ENCODE measurements at regions not wholly inside any gene's neighbourhood (a gene's known extent, or its start where the extent isn't known, plus 50 kb on each side); places are given as distances from the start of the nearest gene placed in this dataset.
A peak's percentile ranks its signal among the peaks of the same experiment; 100 is the strongest.

DNA sequence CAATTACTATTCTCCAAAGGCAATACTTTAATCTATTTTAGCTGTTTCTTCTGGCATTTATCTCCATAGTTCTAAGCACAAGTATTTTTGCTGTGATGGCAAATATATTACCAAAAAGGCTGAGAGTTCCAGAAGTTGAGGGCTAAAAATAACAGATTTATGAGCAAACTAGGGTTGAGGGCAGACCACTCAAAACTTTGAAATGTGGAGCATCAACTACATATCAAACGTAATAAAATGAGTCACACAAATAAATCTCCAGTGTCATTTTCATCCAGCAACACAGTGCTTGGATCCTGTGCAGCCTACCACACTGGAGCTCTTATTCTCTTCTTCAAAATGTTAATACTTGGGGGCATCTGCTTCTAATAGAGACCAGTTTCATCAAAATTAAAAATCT is 163.9 kb downstream of the HS3ST1 start:
- no peak overlapping the region for H3K4me3 ChIP-seq (ENCODE audit: low read length)
- no peaks in the 10 kb centered on the region for H3K36me3 ChIP-seq (ENCODE audit: insufficient read depth, low read length)
- H3K27me3 ChIP-seq (ENCODE audit: insufficient read depth, low read length), result no peaks in the 10 kb centered on the region
- peaks cover 16% of the 10 kb centered on the region for H3K4me1 ChIP-seq (ENCODE audit: insufficient read depth, low read length)
- no peaks in the 10 kb centered on the region for H3K9me3 ChIP-seq (ENCODE audit: insufficient read depth, low read depth, low read length)
- 100% methylated on average over 1 of the region's 1 CpG for WGBS
- H3K27ac ChIP-seq (ENCODE audit: low read depth, low read length), result no peak overlapping the region
- H3K9ac ChIP-seq (ENCODE audit: low read depth, low read length), result no peak overlapping the region

DNA sequence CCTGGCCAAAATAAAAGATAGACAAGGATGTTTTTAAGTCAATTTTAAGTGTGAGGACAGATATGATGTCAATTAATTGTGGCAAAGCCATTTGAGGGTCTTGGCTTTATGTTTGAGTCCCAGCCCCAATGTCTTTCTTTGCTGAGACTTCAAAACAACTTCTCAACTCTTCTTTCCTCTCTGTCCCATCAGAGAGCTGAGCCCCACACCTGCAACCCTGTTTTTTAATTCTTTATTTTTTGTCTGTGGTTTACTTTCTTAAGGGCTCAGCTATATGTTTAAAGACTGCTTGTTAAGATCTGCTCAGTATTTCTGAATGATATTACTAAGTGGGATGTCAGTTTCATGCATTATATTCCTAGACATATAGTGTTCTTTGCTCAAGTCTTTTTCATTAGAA is 164.3 kb downstream of the HS3ST1 start:
- Histone ChIP-seq H3K9me3 (ENCODE audit: insufficient read depth, low read depth, low read length) (no peaks in the 10 kb centered on the region), H3K27ac (ENCODE audit: low read depth, low read length) (no peak overlapping the region), H3K4me3 (ENCODE audit: low read length) (no peak overlapping the region), H3K36me3 (ENCODE audit: insufficient read depth, low read length) (no peaks in the 10 kb centered on the region), H3K4me1 (ENCODE audit: insufficient read depth, low read length) (peaks cover 16% of the 10 kb centered on the region), H3K27me3 (ENCODE audit: insufficient read depth, low read length) (no peaks in the 10 kb centered on the region), H3K9ac (ENCODE audit: low read depth, low read length) (no peak overlapping the region)

DNA sequence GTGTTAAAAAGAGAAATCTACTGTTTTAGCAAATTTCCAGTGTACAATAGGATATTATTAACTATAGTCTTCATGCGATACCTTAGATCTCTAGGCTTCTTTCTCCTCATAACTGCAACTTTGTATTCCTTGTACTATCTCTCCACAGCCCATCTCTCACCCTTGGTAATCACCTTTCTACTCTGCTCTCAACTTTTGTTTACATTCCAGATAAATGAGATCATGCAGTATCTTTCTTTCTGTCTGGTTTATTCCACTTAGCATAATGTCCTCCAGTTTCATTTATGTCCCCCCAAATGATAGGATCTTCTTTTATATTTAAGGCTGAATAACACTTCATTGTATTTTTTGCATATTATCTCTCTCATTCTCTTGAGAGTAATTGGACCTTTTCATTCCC is 165.5 kb downstream of the HS3ST1 start:
- H3K4me1 ChIP-seq (ENCODE audit: insufficient read depth, low read length), result peaks cover 16% of the 10 kb centered on the region
- H3K36me3 ChIP-seq (ENCODE audit: insufficient read depth, low read length), result no peaks in the 10 kb centered on the region
- H3K27ac ChIP-seq (ENCODE audit: low read depth, low read length), result no peak overlapping the region
- H3K4me3 ChIP-seq (ENCODE audit: low read length), result no peak overlapping the region
- H3K9ac ChIP-seq (ENCODE audit: low read depth, low read length), result no peak overlapping the region
- no peaks in the 10 kb centered on the region for H3K9me3 ChIP-seq (ENCODE audit: insufficient read depth, low read depth, low read length)
- 90% methylated on average over 1 of the region's 1 CpG for WGBS
- H3K27me3 ChIP-seq (ENCODE audit: insufficient read depth, low read length), result no peaks in the 10 kb centered on the region

DNA sequence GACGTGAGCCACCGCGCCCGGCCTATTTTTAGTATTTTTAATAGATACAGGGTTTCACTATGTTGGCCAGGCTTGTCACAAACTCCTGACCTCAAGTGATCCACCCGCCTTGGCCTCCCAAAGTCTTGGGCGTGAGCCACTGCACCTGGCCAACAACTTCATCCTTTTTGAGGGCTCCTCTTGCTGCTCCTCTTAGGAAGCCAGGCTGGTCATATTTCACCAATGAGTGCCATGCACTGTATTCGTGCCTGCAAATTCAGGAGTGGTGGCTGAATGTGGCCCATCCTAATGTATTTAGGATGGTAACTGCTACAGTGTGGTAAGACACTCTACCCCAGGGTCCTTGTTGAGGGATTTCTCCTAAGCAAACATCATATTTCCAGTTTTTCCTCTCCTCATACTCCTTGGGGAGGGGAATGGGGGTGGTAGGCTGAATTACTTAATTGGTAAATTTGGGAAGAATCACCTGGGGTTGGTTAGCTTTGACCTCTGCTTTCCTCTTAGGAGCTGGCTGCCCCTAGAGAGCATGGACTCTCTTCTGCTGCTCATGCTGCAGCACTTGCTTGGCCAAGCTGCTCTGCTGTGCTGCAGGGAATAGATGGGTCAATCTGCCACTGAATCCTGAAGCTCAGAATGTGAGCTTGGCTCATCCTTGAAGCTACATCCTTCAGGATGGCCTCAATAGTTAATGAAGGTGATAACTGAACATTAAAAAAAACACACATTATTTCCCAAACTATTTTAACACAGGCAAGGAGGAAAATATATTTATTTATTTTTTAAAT is 167.4 kb downstream of the HS3ST1 start:
- no peak overlapping the region for H3K9ac ChIP-seq (ENCODE audit: low read depth, low read length)
- no peak overlapping the region for H3K27ac ChIP-seq (ENCODE audit: low read depth, low read length)
- 98% methylated on average over 7 of the region's 7 CpGs for WGBS
- H3K27me3 ChIP-seq (ENCODE audit: insufficient read depth, low read length), result no peaks in the 10 kb centered on the region
- H3K36me3 ChIP-seq (ENCODE audit: insufficient read depth, low read length), result no peaks in the 10 kb centered on the region
- H3K4me1 ChIP-seq (ENCODE audit: insufficient read depth, low read length), result peaks cover 16% of the 10 kb centered on the region
- no peak overlapping the region for H3K4me3 ChIP-seq (ENCODE audit: low read length)
- no peaks in the 10 kb centered on the region for H3K9me3 ChIP-seq (ENCODE audit: insufficient read depth, low read depth, low read length)

DNA sequence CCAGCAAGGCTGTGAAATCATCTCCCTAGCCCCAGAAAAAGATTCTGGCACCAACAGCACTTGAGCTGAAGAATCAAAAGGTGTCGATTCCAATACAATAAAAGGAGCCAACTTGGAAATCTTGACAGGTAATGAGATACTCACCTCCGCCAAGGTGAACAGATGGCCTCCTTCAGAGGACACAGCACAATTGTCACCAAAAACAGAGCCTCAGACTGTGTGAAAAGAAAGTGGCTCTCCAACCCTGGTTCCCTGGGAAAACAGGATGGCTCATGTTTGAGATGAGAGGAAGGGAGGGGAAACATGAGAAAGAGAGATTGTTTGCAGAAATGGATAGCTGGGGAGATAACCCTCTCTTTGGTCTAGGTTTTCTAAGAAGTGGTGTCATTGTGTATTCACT is 168.9 kb downstream of the HS3ST1 start:
- no peak overlapping the region for H3K4me3 ChIP-seq (ENCODE audit: low read length)
- H3K27ac ChIP-seq (ENCODE audit: low read depth, low read length), result no peak overlapping the region
- no peaks in the 10 kb centered on the region for H3K9me3 ChIP-seq (ENCODE audit: insufficient read depth, low read depth, low read length)
- no peaks in the 10 kb centered on the region for H3K36me3 ChIP-seq (ENCODE audit: insufficient read depth, low read length)
- H3K4me1 ChIP-seq (ENCODE audit: insufficient read depth, low read length), result peaks cover 16% of the 10 kb centered on the region
- no peaks in the 10 kb centered on the region for H3K27me3 ChIP-seq (ENCODE audit: insufficient read depth, low read length)
- 91% methylated on average over 2 of the region's 2 CpGs for WGBS
- H3K9ac ChIP-seq (ENCODE audit: low read depth, low read length), result no peak overlapping the region

DNA sequence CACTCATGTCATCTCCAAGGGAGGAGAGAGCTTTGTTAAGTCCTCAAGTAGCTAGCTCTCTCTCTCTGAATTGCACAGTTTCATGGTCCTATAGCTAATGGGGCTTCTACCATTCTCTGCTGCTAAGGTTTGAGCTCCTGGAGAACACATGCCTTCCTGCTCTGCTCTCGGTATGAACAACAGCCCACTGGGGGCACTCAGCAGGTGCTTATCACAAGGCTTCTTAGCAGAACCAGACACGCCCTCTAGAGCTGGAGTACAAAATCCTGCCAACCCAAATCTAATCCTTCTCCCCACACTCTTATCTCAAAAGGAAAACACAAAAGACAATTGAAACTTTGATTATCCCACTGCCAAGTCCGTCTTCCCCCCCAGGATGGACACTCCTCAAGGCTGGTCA is 176.5 kb downstream of the HS3ST1 start:
- H3K4me1 ChIP-seq (ENCODE audit: insufficient read depth, low read length), result no peaks in the 10 kb centered on the region
- H3K9ac ChIP-seq (ENCODE audit: low read depth, low read length), result no peak overlapping the region
- 65% methylated on average over 3 of the region's 3 CpGs for WGBS
- H3K27ac ChIP-seq (ENCODE audit: low read depth, low read length), result no peak overlapping the region
- H3K4me3 ChIP-seq (ENCODE audit: low read length), result no peak overlapping the region
- no peaks in the 10 kb centered on the region for H3K9me3 ChIP-seq (ENCODE audit: insufficient read depth, low read depth, low read length)
- H3K27me3 ChIP-seq (ENCODE audit: insufficient read depth, low read length), result no peaks in the 10 kb centered on the region
- no peaks in the 10 kb centered on the region for H3K36me3 ChIP-seq (ENCODE audit: insufficient read depth, low read length)

DNA sequence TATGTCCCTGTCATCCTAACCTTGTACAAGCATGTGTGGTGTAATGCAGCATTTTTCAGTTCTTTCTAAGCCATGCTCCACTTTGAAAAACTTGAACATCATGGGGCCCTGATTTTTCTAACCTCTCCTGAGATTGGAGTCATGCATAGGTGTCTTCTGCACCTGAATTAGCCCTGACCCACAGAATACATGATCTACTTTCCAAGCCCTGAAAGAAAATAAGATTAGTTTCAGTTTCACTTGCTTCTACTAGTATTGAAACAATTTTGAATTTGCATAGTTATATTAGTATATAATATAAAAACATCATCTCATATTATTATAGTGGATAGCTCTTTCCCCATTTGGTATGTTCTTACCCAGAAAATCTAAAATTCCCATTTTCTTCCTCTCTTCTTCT is 178.2 kb downstream of the HS3ST1 start:
- Histone ChIP-seq H3K27ac (ENCODE audit: low read depth, low read length) (no peak overlapping the region), H3K4me3 (ENCODE audit: low read length) (no peak overlapping the region), H3K36me3 (ENCODE audit: insufficient read depth, low read length) (no peaks in the 10 kb centered on the region), H3K9me3 (ENCODE audit: insufficient read depth, low read depth, low read length) (no peaks in the 10 kb centered on the region), H3K4me1 (ENCODE audit: insufficient read depth, low read length) (no peaks in the 10 kb centered on the region), H3K9ac (ENCODE audit: low read depth, low read length) (no peak overlapping the region), H3K27me3 (ENCODE audit: insufficient read depth, low read length) (no peaks in the 10 kb centered on the region)

DNA sequence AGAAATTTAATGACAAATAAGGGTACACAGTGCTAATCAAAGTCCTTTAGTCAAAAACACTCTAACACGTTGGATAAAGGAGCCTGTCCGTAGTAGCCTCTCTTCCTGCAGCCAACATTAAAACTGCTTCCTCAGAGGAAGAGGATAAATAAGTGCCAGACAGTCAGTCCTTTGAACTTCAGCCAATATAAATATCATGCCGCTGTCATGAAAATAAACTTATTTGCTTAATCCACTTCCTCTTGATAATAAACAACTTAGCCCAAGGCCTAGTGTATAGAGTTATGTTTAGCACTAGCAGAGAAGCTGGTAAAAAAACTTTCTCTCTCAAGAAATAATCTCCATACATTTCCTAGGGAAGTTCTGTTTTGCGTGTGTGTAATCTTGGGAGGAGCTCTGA is 196.7 kb downstream of the HS3ST1 start:
- Histone ChIP-seq H3K9ac (ENCODE audit: low read depth, low read length) (no peak overlapping the region), H3K36me3 (ENCODE audit: insufficient read depth, low read length) (no peaks in the 10 kb centered on the region), H3K4me3 (ENCODE audit: low read length) (no peak overlapping the region), H3K4me1 (ENCODE audit: insufficient read depth, low read length) (peaks cover 36% of the 10 kb centered on the region), H3K27me3 (ENCODE audit: insufficient read depth, low read length) (no peaks in the 10 kb centered on the region), H3K9me3 (ENCODE audit: insufficient read depth, low read depth, low read length) (peaks cover 7% of the 10 kb centered on the region; the same call in 1 of the 2 replicates), H3K27ac (ENCODE audit: low read depth, low read length) (no peak overlapping the region)
- WGBS, result 89% methylated on average over 3 of the region's 4 CpGs

DNA sequence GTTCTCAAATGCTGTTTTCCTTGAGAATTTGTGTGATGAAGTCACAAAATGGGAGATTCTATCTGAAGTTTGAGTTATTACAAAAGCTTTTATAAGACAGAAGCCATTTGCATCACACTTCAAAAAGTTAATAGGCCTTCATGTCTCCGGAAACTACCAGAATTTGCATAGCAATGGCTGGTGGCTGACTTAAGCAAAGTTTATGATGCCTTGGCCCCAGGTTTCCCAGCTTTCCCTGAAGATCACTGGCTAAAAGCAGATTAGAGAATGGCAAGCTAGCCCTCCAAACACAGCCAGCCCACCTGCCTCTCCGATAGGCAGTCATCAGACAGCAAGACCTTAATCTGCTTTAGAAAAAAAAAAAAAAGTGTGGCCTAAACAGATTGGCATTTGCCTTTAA is 197.8 kb downstream of the HS3ST1 start:
- Histone ChIP-seq H3K9me3 (ENCODE audit: insufficient read depth, low read depth, low read length) (peaks cover 7% of the 10 kb centered on the region; the same call in 1 of the 2 replicates), H3K4me1 (ENCODE audit: insufficient read depth, low read length) (peaks cover 36% of the 10 kb centered on the region), H3K9ac (ENCODE audit: low read depth, low read length) (no peak overlapping the region), H3K27me3 (ENCODE audit: insufficient read depth, low read length) (no peaks in the 10 kb centered on the region), H3K27ac (ENCODE audit: low read depth, low read length) (peak overlapping the region; percentile 66), H3K4me3 (ENCODE audit: low read length) (no peak overlapping the region), H3K36me3 (ENCODE audit: insufficient read depth, low read length) (no peaks in the 10 kb centered on the region)
- WGBS, result 26% methylated on average over 2 of the region's 2 CpGs

DNA sequence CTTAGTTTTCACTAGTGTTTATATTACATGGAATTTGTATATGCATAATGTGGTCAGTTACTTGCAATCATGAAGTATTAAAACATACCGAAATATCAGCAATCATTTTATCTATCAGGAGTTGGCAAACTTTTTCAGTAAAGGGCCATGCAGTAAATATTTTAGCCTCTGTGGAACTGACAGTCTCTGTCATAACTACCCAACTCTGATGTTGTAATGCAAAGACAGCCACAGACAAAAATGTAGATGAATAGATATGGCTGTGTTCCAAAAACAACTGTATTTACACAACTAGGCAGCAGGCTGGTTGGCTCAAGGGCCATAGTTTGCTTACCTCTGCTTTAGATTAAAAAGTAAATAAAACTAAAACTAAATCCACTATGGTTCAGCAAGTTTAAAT is 200.2 kb downstream of the HS3ST1 start:
- H3K9me3 ChIP-seq (ENCODE audit: insufficient read depth, low read depth, low read length), result no peaks in the 10 kb centered on the region
- WGBS, result 100% methylated on average over 1 of the region's 1 CpG
- no peak overlapping the region for H3K9ac ChIP-seq (ENCODE audit: low read depth, low read length)
- no peaks in the 10 kb centered on the region for H3K27me3 ChIP-seq (ENCODE audit: insufficient read depth, low read length)
- no peaks in the 10 kb centered on the region for H3K36me3 ChIP-seq (ENCODE audit: insufficient read depth, low read length)
- H3K27ac ChIP-seq (ENCODE audit: low read depth, low read length), result no peak overlapping the region
- no peak overlapping the region for H3K4me3 ChIP-seq (ENCODE audit: low read length)
- peaks cover 47% of the 10 kb centered on the region for H3K4me1 ChIP-seq (ENCODE audit: insufficient read depth, low read length)

DNA sequence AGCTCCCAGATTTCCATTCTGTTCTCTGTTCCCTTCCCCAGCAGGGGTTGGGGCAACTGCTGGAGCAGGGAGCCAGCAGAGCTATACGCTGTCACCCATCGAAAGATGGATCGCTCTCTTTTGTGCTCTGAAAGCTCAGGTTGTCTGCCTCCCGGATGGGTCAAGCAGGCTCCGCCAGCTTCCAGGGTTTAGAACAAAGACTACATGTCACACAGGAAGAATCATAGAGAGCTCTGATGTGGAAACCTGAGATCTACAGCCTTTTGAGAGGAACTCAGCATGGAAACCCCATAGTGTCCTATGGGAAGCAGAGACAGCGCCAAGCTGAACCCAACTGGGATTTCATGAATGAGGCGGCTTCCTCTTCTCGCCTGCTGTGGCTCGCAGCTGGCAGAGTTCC is 205.4 kb downstream of the HS3ST1 start:
- WGBS, result 83% methylated on average over 9 of the region's 9 CpGs
- Histone ChIP-seq H3K9ac (ENCODE audit: low read depth, low read length) (no peak overlapping the region), H3K27me3 (ENCODE audit: insufficient read depth, low read length) (no peaks in the 10 kb centered on the region), H3K4me1 (ENCODE audit: insufficient read depth, low read length) (peaks cover 16% of the 10 kb centered on the region), H3K9me3 (ENCODE audit: insufficient read depth, low read depth, low read length) (no peaks in the 10 kb centered on the region), H3K36me3 (ENCODE audit: insufficient read depth, low read length) (no peaks in the 10 kb centered on the region), H3K27ac (ENCODE audit: low read depth, low read length) (peak overlapping the region; percentile 26; the same call in 1 of the 2 replicates), H3K4me3 (ENCODE audit: low read length) (no peak overlapping the region)

DNA sequence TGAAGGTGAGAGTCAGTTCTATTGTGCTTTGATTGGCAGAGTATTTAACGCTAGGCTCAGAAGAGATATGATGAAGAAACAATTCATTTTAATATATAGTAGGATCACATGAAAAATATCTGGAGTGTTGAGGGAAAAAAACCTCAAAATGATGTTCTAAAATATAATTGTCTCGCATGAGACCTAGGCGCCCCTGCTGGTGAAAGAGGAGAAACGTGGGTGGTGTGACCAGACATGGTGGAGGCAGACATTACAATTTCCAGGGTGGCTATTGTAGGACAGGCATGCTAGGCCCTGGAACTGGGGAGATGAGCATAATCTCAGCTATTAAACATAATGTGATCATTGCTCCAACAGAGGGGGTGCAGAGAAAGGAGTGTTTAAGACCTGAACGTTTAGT is 210.0 kb downstream of the HS3ST1 start:
- H3K4me3 ChIP-seq (ENCODE audit: low read length), result no peak overlapping the region
- no peaks in the 10 kb centered on the region for H3K9me3 ChIP-seq (ENCODE audit: insufficient read depth, low read depth, low read length)
- H3K4me1 ChIP-seq (ENCODE audit: insufficient read depth, low read length), result peaks cover 7% of the 10 kb centered on the region
- no peak overlapping the region for H3K9ac ChIP-seq (ENCODE audit: low read depth, low read length)
- no peak overlapping the region for H3K27ac ChIP-seq (ENCODE audit: low read depth, low read length)
- WGBS, result 87% methylated on average over 5 of the region's 5 CpGs
- H3K36me3 ChIP-seq (ENCODE audit: insufficient read depth, low read length), result no peaks in the 10 kb centered on the region
- H3K27me3 ChIP-seq (ENCODE audit: insufficient read depth, low read length), result no peaks in the 10 kb centered on the region
